ENCODE measurements at regions not wholly inside any gene's neighbourhood (a gene's known extent, or its start where the extent isn't known, plus 50 kb on each side); places are given as distances from the start of the nearest gene placed in this dataset.

DNA sequence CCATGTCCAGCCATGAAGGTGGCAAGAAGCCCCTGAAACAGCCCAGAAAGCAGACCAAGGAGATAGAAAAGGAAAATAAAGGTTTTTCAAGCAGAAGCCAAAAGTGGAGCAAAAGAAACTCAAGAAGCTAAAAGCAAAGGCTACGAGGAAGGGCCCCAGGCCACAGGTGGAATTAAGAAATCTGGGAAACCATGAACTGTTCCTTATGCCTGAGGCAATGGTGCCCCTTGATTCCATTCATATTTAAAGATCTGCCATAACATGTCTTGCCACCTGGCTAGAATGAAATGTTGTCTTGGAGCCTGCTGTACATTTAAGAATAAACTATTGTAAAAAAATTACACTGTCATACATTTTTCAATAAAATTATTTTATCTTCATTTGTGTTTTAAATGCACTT, 59.5 kb upstream of the TARS1 start:
- no peak overlapping the region for H3K9ac ChIP-seq (ENCODE audit: insufficient read depth, low read depth, low read length)
- H3K79me2 ChIP-seq (ENCODE audit: insufficient read depth, low read length): no peaks in the 10 kb centered on the region
- no peaks in the 10 kb centered on the region for H3K36me3 ChIP-seq (replicated peaks in 1 of 2; ENCODE audit: control insufficient read depth in 1 of 2, insufficient read depth in 2 of 2, low read length in 2 of 2)
- no peak overlapping the region for H2AFZ ChIP-seq (ENCODE audit: low read length)
- H3K9me3 ChIP-seq (ENCODE audit: low read length): peaks cover 25% of the 10 kb centered on the region
- ChIA-PET CTCF (ENCODE audit: low intra/inter-chr PET ratio, low total read pairs) (no interaction called here), POLR2A (no interaction called here)
- H3K27me3 ChIP-seq (ENCODE audit: control insufficient read depth in 1 of 2, insufficient read depth in 2 of 2, low read length in 2 of 2): no peaks in the 10 kb centered on the region
- no peaks in the 10 kb centered on the region for H4K20me1 ChIP-seq (ENCODE audit: insufficient read depth, low read length)
- no peak overlapping the region for H3K4me2 ChIP-seq (ENCODE audit: low read depth, low read length)
- BruUV-seq (replicated peaks): no TSS peak
- no peak overlapping the region for H3K4me3 ChIP-seq (replicated peaks in 1 of 3; ENCODE audit: insufficient read depth in 1 of 3, low read depth in 2 of 3, low read length in 3 of 3)
- H3K27ac ChIP-seq (ENCODE audit: extremely low read length, insufficient read depth, low read length): no peak overlapping the region
- no peak for ATAC-seq
- in situ Hi-C loops (cut with HindIII; ENCODE audit: extremely low pct_ligation_motif_present, low pct_unique_long_range_greater_than_20kb): no loop called here
- H3K4me1 ChIP-seq (ENCODE audit: insufficient read depth, low read length): no peaks in the 10 kb centered on the region
- WGBS (ENCODE audit: low lambda C conversion rate): 0% methylated on average over 1 of the region's 1 CpG
- no peak for FAIRE-seq
- DNase-seq (ENCODE audit: low spot score): no peak
- intact Hi-C loops (cut with micrococcal nuclease; ENCODE audit: unreplicated experiment): no loop called here
- TF ChIP-seq HNRNPH1 (optimal IDR thresholded peaks at IDR 0.05; ENCODE audit: low read depth, low read length): no peak
- TF ChIP-seq, protein P1, sequence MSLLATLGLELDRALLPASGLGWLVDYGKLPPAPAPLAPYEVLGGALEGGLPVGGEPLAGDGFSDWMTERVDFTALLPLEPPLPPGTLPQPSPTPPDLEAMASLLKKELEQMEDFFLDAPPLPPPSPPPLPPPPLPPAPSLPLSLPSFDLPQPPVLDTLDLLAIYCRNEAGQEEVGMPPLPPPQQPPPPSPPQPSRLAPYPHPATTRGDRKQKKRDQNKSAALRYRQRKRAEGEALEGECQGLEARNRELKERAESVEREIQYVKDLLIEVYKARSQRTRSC (CRISPR knock-in tag; IDR thresholded peaks at IDR 0.05; ENCODE audit: low read depth): no peak
- TF ChIP-seq ZNF224 (CRISPR knock-in tag; IDR thresholded peaks at IDR 0.05): no peak
- TF ChIP-seq CENPT (CRISPR knock-in tag; IDR thresholded peaks at IDR 0.05; ENCODE audit: low read depth): no peak
- no peak for TF ChIP-seq ZFAT (CRISPR knock-in tag; conservative IDR thresholded peaks at IDR 0.05)
- TF ChIP-seq ZNF232 (CRISPR knock-in tag; IDR thresholded peaks at IDR 0.05; ENCODE audit: borderline replicate concordance): no peak
- TF ChIP-seq KLF11 (CRISPR knock-in tag; IDR thresholded peaks at IDR 0.05): no peak
- TF ChIP-seq ZBTB3 (CRISPR knock-in tag; IDR thresholded peaks at IDR 0.05; ENCODE audit: borderline replicate concordance, low read depth): no peak
- no peak for TF ChIP-seq PHF20 (CRISPR knock-in tag; IDR thresholded peaks at IDR 0.05)
- no peak for TF ChIP-seq MAFK (conservative IDR thresholded peaks at IDR 0.05 in 1 of 2, IDR thresholded peaks at IDR 0.05 in 1 of 2; ENCODE audit: low read length in 2 of 2)
- TF ChIP-seq TMF1 (CRISPR knock-in tag; IDR thresholded peaks at IDR 0.05; ENCODE audit: low read depth): no peak
- TF ChIP-seq ZNF430 (CRISPR knock-in tag; IDR thresholded peaks at IDR 0.05): no peak
- no peak for TF ChIP-seq ZNF567 (CRISPR knock-in tag; IDR thresholded peaks at IDR 0.05; ENCODE audit: borderline replicate concordance)

Small RNAs in the stretch of these regions (small RNA-seq; reads per million reads assigned to genes)
- gene AC010343.2 (ENCODE audit: insufficient read depth in 2 of 3, insufficient read length in 3 of 3, low read depth in 2 of 3, low replicate concordance in 1 of 3) (0 reads per million in 3 experiments), gene AC025459.1 (ENCODE audit: insufficient read depth in 2 of 3, insufficient read length in 3 of 3, low read depth in 2 of 3, low replicate concordance in 1 of 3) (0 reads per million in 3 experiments)
